Adrenal gland (tissue), 5 donors: ENCODE measurements at regions not wholly inside any gene's neighbourhood (a gene's known extent, or its start where the extent isn't known, plus 50 kb on each side); places are given as distances from the start of the nearest gene placed in this dataset.

Source experiments
- POLR2A ChIP-seq, 2 donors: fragments of 450-650 bp; IDR thresholded peaks; one replicate each; pipeline ENCODE4 v1.6.1; 2017; ENCODE audit warnings: antibody characterized with exemption in 2 of 2, mild to moderate bottlenecking in 2 of 2, moderate library complexity in 1 of 2
- TF ChIP-seq, protein P1 (sequence below), 6 experiments: fragments of 450-650 bp in 4 of 6; fragments of 200-600 bp in 2 of 6; sonication (generic) in 1 of 6; IDR thresholded peaks; 1 replicate in 5 of 6; 2 replicates in 1 of 6; pipeline versions ENCODE4 v1.5.1 to v1.8.0; 2016 to 2021; ENCODE audit warnings: antibody characterized with exemption in 6 of 6, mild to moderate bottlenecking in 2 of 6, moderate library complexity in 1 of 6
- donor health status: DM: no; HTN: no; CAD: no.

DNA sequence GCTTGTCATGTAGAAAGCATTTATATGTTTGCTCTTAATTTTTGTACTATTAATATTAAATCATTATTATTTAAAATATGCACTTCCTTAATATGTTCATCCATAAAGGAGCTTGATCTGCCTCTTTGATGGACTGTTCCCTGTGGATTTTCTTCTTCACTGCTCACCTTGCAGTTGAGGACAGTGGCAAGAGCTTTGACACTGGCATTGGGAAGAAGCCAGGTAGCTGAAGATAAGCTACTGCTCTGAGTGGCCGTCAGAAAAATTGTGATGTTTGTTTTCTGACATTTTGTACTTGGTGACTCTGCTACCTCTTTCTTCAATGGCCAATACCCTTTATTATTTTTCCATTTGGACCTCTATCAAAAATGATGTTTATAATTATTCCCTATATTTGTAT, 349.4 kb upstream of the NOVA1 start:
- TF ChIP-seq, protein P1, sequence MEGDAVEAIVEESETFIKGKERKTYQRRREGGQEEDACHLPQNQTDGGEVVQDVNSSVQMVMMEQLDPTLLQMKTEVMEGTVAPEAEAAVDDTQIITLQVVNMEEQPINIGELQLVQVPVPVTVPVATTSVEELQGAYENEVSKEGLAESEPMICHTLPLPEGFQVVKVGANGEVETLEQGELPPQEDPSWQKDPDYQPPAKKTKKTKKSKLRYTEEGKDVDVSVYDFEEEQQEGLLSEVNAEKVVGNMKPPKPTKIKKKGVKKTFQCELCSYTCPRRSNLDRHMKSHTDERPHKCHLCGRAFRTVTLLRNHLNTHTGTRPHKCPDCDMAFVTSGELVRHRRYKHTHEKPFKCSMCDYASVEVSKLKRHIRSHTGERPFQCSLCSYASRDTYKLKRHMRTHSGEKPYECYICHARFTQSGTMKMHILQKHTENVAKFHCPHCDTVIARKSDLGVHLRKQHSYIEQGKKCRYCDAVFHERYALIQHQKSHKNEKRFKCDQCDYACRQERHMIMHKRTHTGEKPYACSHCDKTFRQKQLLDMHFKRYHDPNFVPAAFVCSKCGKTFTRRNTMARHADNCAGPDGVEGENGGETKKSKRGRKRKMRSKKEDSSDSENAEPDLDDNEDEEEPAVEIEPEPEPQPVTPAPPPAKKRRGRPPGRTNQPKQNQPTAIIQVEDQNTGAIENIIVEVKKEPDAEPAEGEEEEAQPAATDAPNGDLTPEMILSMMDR (IDR thresholded peaks at IDR 0.05), result no peak
- TF ChIP-seq POLR2A (IDR thresholded peaks at IDR 0.05), result no peak
